GM21717 (cell line): ENCODE measurements at regions not wholly inside any gene's neighbourhood (a gene's known extent, or its start where the extent isn't known, plus 50 kb on each side); places are given as distances from the start of the nearest gene placed in this dataset.
"Not testable (repeated sequence)": the region's sequence is repeated elsewhere in the genome, so short reads cannot be mapped to it uniquely, and the experiment has no call there.

ENCODE experiments used
- ATAC-seq: cut with Tn5 transposase; IDR thresholded peaks from one replicate; pipeline ENCODE4 v1.9.1; 2021; ENCODE audit warnings: mild to moderate bottlenecking, moderate library complexity; ENCODE audit not compliant: unreplicated experiment

GRCh38 chr2:181737302-181737701 is 57.0 kb upstream of the NEUROD1 start:
- ATAC-seq, result not testable (repeated sequence)

GRCh38 chr2:181738074-181738473 is 57.8 kb upstream of the NEUROD1 start:
- ATAC-seq, result no peak

- ATAC-seq, result no peak
Observed at GRCh38 chr2:181738563-181738962, 58.2 kb upstream of the NEUROD1 start.

GRCh38 chr2:181741756-181742155 is 61.4 kb upstream of the NEUROD1 start:
- ATAC-seq, result no peak

GRCh38 chr2:181742361-181742760 is 62.0 kb upstream of the NEUROD1 start:
- ATAC-seq, result no peak

- no peak for ATAC-seq
Observed at GRCh38 chr2:181742922-181743722, 62.8 kb upstream of the NEUROD1 start.

- no peak for ATAC-seq
Observed at GRCh38 chr2:181743723-181744031, 63.4 kb upstream of the NEUROD1 start.

- no peak for ATAC-seq
Observed at GRCh38 chr2:181745796-181746540, 65.7 kb upstream of the NEUROD1 start.

GRCh38 chr2:181746844-181747243 is 66.5 kb upstream of the NEUROD1 start:
- no peak for ATAC-seq

- no peak for ATAC-seq
Observed at GRCh38 chr2:181750305-181750704, 70.0 kb upstream of the NEUROD1 start.

GRCh38 chr2:181751266-181752030 is 71.1 kb upstream of the NEUROD1 start:
- ATAC-seq, result no peak

- no peak for ATAC-seq
Observed at GRCh38 chr2:181752301-181752700, 72.0 kb upstream of the NEUROD1 start.

GRCh38 chr2:181753686-181754085 is 73.4 kb upstream of the NEUROD1 start:
- ATAC-seq, result no peak

GRCh38 chr2:181754105-181754504 is 73.8 kb upstream of the NEUROD1 start:
- no peak for ATAC-seq

- ATAC-seq, result no peak
Observed at GRCh38 chr2:181755181-181755580, 74.9 kb upstream of the NEUROD1 start.

- no peak for ATAC-seq
Observed at GRCh38 chr2:181760521-181760920, 80.2 kb upstream of the NEUROD1 start.

- no peak for ATAC-seq
Observed at GRCh38 chr2:181761175-181761574, 80.9 kb upstream of the NEUROD1 start.

- ATAC-seq, result no peak
Observed at GRCh38 chr2:181762000-181762399, 81.7 kb upstream of the NEUROD1 start.

GRCh38 chr2:181762848-181763247 is 82.5 kb upstream of the NEUROD1 start:
- ATAC-seq, result no peak

- no peak for ATAC-seq
Observed at GRCh38 chr2:181763423-181763822, 83.1 kb upstream of the NEUROD1 start.

GRCh38 chr2:181764095-181764963 is 84.0 kb upstream of the NEUROD1 start:
- no peak for ATAC-seq
